ENCODE measurements at regions not wholly inside any gene's neighbourhood (a gene's known extent, or its start where the extent isn't known, plus 50 kb on each side); places are given as distances from the start of the nearest gene placed in this dataset.
A peak's percentile ranks its signal among the peaks of the same experiment; 100 is the strongest.

DNA sequence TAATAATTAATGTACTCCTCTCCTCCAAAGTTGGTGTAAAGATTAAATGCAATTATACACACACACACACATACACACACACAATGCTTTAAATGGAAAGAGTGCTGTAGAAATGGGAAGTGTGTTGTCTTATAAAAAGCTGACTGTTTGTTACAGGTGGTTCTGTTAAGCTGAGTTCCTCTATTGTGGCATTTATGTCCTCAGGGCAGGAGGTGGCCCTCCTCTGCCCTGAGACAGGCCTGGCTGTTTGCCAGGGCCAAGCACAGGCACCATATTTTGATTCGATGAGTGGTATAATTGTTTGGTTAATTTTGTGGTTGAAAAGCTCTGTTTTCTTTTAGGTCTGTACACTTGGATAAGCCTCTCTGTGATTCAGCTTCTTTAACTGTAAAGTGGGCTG lies 573.9 kb downstream of the KIF4B start:
- H3K36me3 ChIP-seq = no peaks in the 10 kb centered on the region
- TF ChIP-seq, protein P1, sequence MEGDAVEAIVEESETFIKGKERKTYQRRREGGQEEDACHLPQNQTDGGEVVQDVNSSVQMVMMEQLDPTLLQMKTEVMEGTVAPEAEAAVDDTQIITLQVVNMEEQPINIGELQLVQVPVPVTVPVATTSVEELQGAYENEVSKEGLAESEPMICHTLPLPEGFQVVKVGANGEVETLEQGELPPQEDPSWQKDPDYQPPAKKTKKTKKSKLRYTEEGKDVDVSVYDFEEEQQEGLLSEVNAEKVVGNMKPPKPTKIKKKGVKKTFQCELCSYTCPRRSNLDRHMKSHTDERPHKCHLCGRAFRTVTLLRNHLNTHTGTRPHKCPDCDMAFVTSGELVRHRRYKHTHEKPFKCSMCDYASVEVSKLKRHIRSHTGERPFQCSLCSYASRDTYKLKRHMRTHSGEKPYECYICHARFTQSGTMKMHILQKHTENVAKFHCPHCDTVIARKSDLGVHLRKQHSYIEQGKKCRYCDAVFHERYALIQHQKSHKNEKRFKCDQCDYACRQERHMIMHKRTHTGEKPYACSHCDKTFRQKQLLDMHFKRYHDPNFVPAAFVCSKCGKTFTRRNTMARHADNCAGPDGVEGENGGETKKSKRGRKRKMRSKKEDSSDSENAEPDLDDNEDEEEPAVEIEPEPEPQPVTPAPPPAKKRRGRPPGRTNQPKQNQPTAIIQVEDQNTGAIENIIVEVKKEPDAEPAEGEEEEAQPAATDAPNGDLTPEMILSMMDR (IDR thresholded peaks at IDR 0.05) = no peak
- ATAC-seq = no peak
- no peaks in the 10 kb centered on the region for H3K9me3 ChIP-seq
- no peaks in the 10 kb centered on the region for H3K27me3 ChIP-seq
- no peaks in the 10 kb centered on the region for H3K4me1 ChIP-seq
- DNase-seq = no peak
- no peak overlapping the region for H3K4me3 ChIP-seq
- H3K27ac ChIP-seq = no peak overlapping the region
- intact Hi-C loops (cut with DNase I) = no loop called here

DNA sequence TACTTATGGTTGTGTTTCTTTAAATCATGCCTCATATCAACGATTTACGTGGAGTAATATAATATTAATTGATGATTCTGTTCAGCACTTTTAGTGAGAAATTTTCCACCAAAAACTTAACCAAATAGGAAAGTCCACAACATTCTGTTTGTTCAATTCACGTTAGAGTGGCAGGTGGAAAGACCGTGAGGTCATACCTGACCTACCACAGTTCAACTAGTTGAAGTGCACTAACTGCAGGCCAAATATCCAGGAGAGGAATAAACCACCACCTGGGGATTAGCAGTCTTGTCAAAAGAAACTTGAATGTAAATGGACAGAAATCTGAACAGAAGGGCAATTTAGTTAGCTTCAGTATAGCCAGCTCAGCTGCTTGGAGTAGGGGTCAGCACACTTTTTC lies 577.7 kb downstream of the KIF4B start:
- no peak for ATAC-seq
- no peaks in the 10 kb centered on the region for H3K9me3 ChIP-seq
- no peak for DNase-seq
- intact Hi-C loops (cut with DNase I) = no loop called here
- TF ChIP-seq, protein P1 (IDR thresholded peaks at IDR 0.05) = no peak
- H3K36me3 ChIP-seq = no peaks in the 10 kb centered on the region
- no peaks in the 10 kb centered on the region for H3K4me1 ChIP-seq
- H3K27ac ChIP-seq = no peak overlapping the region
- H3K4me3 ChIP-seq = no peak overlapping the region
- H3K27me3 ChIP-seq = no peaks in the 10 kb centered on the region

DNA sequence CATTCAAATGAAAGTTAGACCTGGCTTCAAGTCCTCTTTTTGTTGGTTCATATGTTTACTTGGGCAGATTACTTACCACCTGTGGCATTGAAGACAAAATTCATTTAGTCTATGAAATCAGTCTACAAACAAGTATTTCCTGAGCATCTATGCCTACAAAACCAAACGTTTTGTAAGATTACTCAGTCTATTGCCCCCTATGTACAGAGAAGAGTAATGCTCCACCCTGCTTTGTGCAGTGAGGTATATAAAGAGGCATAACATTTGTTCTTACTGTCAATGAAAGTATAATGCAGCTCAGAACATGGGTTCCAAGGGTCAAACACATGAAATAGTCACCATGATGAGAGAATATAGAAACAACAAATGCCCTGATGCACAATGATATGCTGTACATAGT lies 580.7 kb downstream of the KIF4B start:
- TF ChIP-seq, protein P1 (IDR thresholded peaks at IDR 0.05) = no peak
- H3K27ac ChIP-seq = no peak overlapping the region
- H3K4me1 ChIP-seq = no peaks in the 10 kb centered on the region
- H3K4me3 ChIP-seq = no peak overlapping the region
- DNase-seq = no peak
- no peaks in the 10 kb centered on the region for H3K9me3 ChIP-seq
- no peaks in the 10 kb centered on the region for H3K36me3 ChIP-seq
- intact Hi-C loops (cut with DNase I) = no loop called here
- no peak for ATAC-seq
- H3K27me3 ChIP-seq = no peaks in the 10 kb centered on the region

DNA sequence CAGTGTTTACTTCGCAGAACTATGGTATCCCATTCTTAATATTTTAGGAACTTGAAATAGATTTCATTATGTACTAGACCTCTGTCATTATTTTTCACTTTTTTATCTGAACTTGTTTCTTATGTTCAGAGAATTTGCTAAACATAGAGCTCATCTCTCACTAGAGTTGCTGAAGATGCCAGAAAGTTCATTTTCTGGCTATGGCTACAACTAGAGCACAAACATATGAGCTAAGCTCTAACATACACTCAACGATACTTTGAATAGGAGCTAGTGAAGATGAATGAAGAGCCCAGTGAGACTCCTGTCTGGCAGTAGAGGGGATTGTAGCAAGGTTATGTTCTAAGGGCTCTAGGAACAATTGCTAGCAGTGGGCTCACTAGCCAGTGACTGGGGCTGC lies 582.2 kb downstream of the KIF4B start:
- no peak for ATAC-seq
- DNase-seq = no peak
- TF ChIP-seq, protein P1 (IDR thresholded peaks at IDR 0.05) = no peak
- Histone ChIP-seq H3K4me1 (no peaks in the 10 kb centered on the region), H3K27ac (no peak overlapping the region), H3K36me3 (no peaks in the 10 kb centered on the region), H3K4me3 (no peak overlapping the region), H3K27me3 (no peaks in the 10 kb centered on the region), H3K9me3 (no peaks in the 10 kb centered on the region)
- intact Hi-C loops (cut with DNase I) = no loop called here

DNA sequence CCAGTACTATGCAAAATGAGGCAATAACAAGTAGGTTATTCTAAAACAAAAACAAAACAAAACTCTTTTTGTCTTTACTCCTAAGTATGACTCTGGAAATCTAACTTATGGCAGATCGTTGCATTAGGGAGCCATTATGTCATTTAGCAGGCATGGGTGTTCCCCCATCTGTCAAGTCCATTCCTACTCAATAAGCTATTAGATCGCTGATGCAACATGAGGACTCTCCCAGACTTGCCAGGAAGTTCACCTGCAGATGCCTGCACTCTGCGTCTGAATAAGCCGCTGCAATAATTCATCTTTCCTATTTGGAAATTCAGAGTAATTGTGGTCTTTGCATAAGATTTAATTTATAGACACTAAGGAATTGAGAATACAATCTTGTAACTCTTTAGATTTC lies 585.0 kb downstream of the KIF4B start:
- no peak for ATAC-seq
- Histone ChIP-seq H3K4me1 (no peaks in the 10 kb centered on the region), H3K4me3 (no peak overlapping the region), H3K27ac (no peak overlapping the region), H3K27me3 (no peaks in the 10 kb centered on the region), H3K36me3 (no peaks in the 10 kb centered on the region), H3K9me3 (no peaks in the 10 kb centered on the region)
- TF ChIP-seq, protein P1 (IDR thresholded peaks at IDR 0.05) = no peak
- intact Hi-C loops (cut with DNase I) = no loop called here
- no peak for DNase-seq

DNA sequence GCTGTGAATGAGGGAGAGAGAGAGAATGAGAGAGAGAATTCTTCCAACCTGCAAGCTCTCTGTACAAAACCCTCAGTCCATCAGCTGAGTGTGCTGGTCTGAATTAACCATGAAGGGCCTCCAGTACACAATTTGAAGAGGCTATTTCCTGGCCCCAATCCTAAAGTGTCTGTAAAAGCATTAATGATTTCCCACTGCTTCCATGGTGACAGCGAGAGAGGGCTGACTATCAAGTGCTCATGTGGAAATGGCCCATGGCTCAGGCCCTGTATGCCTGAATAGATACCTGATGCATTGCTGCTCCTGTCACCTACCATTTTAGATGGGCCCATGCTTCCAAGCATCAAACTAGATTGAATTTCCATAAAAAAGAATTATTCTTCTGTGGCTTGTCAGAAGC lies 592.4 kb downstream of the KIF4B start:
- intact Hi-C loops (cut with DNase I) = no loop called here
- DNase-seq (no peak), ATAC-seq (peak; percentile 66)
- no peak overlapping the region for H3K27ac ChIP-seq
- no peaks in the 10 kb centered on the region for H3K9me3 ChIP-seq
- H3K36me3 ChIP-seq = no peaks in the 10 kb centered on the region
- TF ChIP-seq, protein P1 (IDR thresholded peaks at IDR 0.05) = no peak
- no peaks in the 10 kb centered on the region for H3K4me1 ChIP-seq
- H3K4me3 ChIP-seq = no peak overlapping the region
- H3K27me3 ChIP-seq = no peaks in the 10 kb centered on the region
